Natural killer cell (primary cell): ENCODE measurements at regions not wholly inside any gene's neighbourhood (a gene's known extent, or its start where the extent isn't known, plus 50 kb on each side); places are given as distances from the start of the nearest gene placed in this dataset.

Source experiments
- ATAC-seq, 3 donors: fragments of 150-1000 bp in 2 of 3; fragments of 200-7000 bp in 1 of 3; cut with Tn5 transposase; 1 replicate in 1 of 3; 2 replicates in 2 of 3; pipeline ENCODE4 v1.10.0; 2021; ENCODE audit warnings: mild to moderate bottlenecking in 2 of 3, moderate library complexity in 2 of 3
- DNase-seq, 2 donors: peaks; one replicate each; pipeline versions ENCODE4 v3.0.0 to v3.0.0-alpha.2; 2013 to 2021; ENCODE audit warnings: mixed read lengths in 1 of 2
- H3K27ac ChIP-seq: one replicate; pipeline ENCODE4 v1.5.1; 2013; ENCODE audit warnings: mild to moderate bottlenecking, low read length
- H3K27me3 ChIP-seq: one replicate; pipeline ENCODE4 v1.6.1; 2013; ENCODE audit warnings: low read length; ENCODE audit not compliant: control insufficient read depth, insufficient read depth
- H3K36me3 ChIP-seq: one replicate; pipeline ENCODE4 v1.6.1; 2013; ENCODE audit warnings: low read length; ENCODE audit not compliant: control insufficient read depth, insufficient read depth
- H3K4me1 ChIP-seq: one replicate; pipeline ENCODE4 v1.6.1; 2013; ENCODE audit warnings: low read length; ENCODE audit not compliant: control insufficient read depth, insufficient read depth
- H3K4me3 ChIP-seq: one replicate; pipeline ENCODE4 v1.5.1; 2013; ENCODE audit warnings: low read length
- H3K9me3 ChIP-seq: one replicate; pipeline ENCODE4 v1.6.1; 2013; ENCODE audit warnings: low read length; ENCODE audit not compliant: control insufficient read depth, insufficient read depth
- H3K27ac Mint-ChIP-seq, 2 donors: one replicate each; pipeline ENCODE4 v1.8.0; 2022; ENCODE audit warnings: mild to moderate bottlenecking in 2 of 2, mixed read lengths in 2 of 2, moderate library complexity in 1 of 2
- H3K27me3 Mint-ChIP-seq, 2 donors: one replicate each; pipeline ENCODE4 v1.8.0; 2022; ENCODE audit warnings: low read depth in 2 of 2, mixed read lengths in 2 of 2
- H3K36me3 Mint-ChIP-seq: one replicate; pipeline ENCODE4 v1.8.0; 2022; ENCODE audit warnings: mixed read lengths
- H3K4me1 Mint-ChIP-seq, 2 donors: one replicate each; pipeline ENCODE4 v1.8.0; 2022; ENCODE audit warnings: mixed read lengths in 2 of 2
- H3K4me3 Mint-ChIP-seq: one replicate; pipeline ENCODE4 v1.8.0; 2022; ENCODE audit warnings: mild to moderate bottlenecking, moderate library complexity, mixed read lengths
- H3K9me3 Mint-ChIP-seq, 2 donors: one replicate each; pipeline ENCODE4 v1.8.0; 2022; ENCODE audit warnings: mixed read lengths in 2 of 2
- CTCF ChIP-seq: fragments of 200-600 bp; IDR thresholded peaks from one replicate; pipeline ENCODE4 v1.8.0; 2022; ENCODE audit warnings: antibody characterized with exemption
- WGBS: methylation state at CpG from one replicate; pipeline ENCODE4 v1.1.7; 2013; ENCODE audit warnings: missing lambda C conversion rate; ENCODE audit not compliant: insufficient coverage; 5-methylcytosine and 5-hydroxymethylcytosine counted together
- intact Hi-C: fragments of 100-400 bp; cut with micrococcal nuclease; formaldehyde crosslinking; loops from one replicate; pipeline ENCODE4 v1.14.2; 2022

GRCh38 chr2:75327334-75327733, 128.0 kb upstream of the TACR1 start:
- no peak for TF ChIP-seq CTCF
- Histone ChIP-seq H3K9me3 (no peaks in the 10 kb centered on the region), H3K27ac (no peak overlapping the region), H3K4me1 (no peaks in the 10 kb centered on the region), H3K4me3 (no peak overlapping the region), H3K27me3 (no peaks in the 10 kb centered on the region), H3K36me3 (no peaks in the 10 kb centered on the region)
- 47% methylated on average over 5 of the region's 7 CpGs for WGBS
- H3K27ac Mint-ChIP-seq: no peak overlapping the region
- H3K4me1 Mint-ChIP-seq: no peaks in the 10 kb centered on the region
- H3K4me3 Mint-ChIP-seq: no peak overlapping the region
- intact Hi-C loops: no loop called here
- H3K9me3 Mint-ChIP-seq: peaks cover 0 to 6% of the 10 kb centered on the region in 2 donors
- no peaks in the 10 kb centered on the region for H3K36me3 Mint-ChIP-seq
- DNase-seq: no peak
- peaks cover 0 to 3% of the 10 kb centered on the region in 2 donors for H3K27me3 Mint-ChIP-seq
- ATAC-seq: no peak

DNA sequence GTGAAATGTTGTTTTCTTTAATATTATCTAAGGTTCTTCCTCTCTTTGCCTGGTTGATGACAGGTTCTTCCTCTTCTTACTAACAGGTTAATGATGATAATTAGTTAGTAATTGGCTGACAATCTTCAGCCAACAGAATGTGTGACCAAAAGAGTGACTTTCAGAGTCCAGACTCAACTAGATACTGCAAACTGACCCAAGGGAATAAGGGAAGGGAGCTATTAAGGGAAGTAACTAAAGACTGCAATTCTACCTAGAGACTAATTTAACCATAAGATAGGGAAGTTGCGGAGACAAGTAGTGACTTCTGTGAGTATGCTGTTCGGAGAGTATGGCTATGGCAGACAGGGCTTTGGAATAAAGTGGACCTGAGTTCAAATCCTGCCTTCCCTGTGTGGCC, 127.3 kb upstream of the TACR1 start:
- no peak for TF ChIP-seq CTCF
- Histone ChIP-seq H3K36me3 (no peaks in the 10 kb centered on the region), H3K9me3 (no peaks in the 10 kb centered on the region), H3K4me1 (no peaks in the 10 kb centered on the region), H3K4me3 (no peak overlapping the region), H3K27ac (no peak overlapping the region), H3K27me3 (no peaks in the 10 kb centered on the region)
- no peak for DNase-seq
- no peak overlapping the region for H3K4me3 Mint-ChIP-seq
- WGBS: 79% methylated on average over 2 of the region's 2 CpGs
- ATAC-seq: no peak
- H3K27ac Mint-ChIP-seq: no peak overlapping the region
- peaks cover 0 to 3% of the 10 kb centered on the region in 2 donors for H3K27me3 Mint-ChIP-seq
- intact Hi-C loops: no loop called here
- no peaks in the 10 kb centered on the region for H3K4me1 Mint-ChIP-seq
- no peaks in the 10 kb centered on the region for H3K36me3 Mint-ChIP-seq
- H3K9me3 Mint-ChIP-seq: peaks cover 0 to 6% of the 10 kb centered on the region in 2 donors

DNA sequence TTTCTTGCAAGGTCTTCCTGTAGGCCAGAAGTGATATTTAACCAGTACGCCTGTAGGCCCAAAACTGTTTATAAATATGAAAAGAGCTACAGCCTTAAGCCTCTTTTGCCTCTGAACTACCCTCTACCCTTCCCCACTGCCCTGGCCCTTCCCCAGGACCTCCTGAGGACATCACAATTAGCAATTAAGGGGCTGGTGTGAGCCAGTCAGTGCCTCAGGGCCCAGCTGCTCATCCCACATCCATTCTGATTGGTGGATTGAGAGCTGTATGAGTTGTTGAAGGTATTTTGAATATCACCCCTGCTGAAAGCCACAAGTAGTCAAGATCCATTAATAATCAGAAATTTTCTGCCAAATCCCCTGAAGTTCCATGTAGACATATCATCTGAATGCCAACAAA, 126.3 kb upstream of the TACR1 start:
- no peaks in the 10 kb centered on the region for H3K4me1 ChIP-seq
- TF ChIP-seq CTCF: no peak
- H3K4me3 ChIP-seq: no peak overlapping the region
- H3K36me3 ChIP-seq: no peaks in the 10 kb centered on the region
- no peaks in the 10 kb centered on the region for H3K27me3 ChIP-seq
- no CpG with 5 or more reads among the region's 1 CpG for WGBS
- Mint-ChIP-seq H3K36me3 (no peaks in the 10 kb centered on the region), H3K27ac (no peak overlapping the region), H3K4me3 (no peak overlapping the region), H3K27me3 (peaks cover 0 to 3% of the 10 kb centered on the region in 2 donors), H3K4me1 (no peaks in the 10 kb centered on the region), H3K9me3 (peaks cover 0 to 6% of the 10 kb centered on the region in 2 donors)
- no peak overlapping the region for H3K27ac ChIP-seq
- DNase-seq (no peak), ATAC-seq (no peak)
- H3K9me3 ChIP-seq: no peaks in the 10 kb centered on the region
- intact Hi-C loops: no loop called here

- H3K36me3 Mint-ChIP-seq: no peaks in the 10 kb centered on the region
- DNase-seq (no peak), ATAC-seq (no peak)
- intact Hi-C loops: no loop called here
- no peak overlapping the region for H3K27ac Mint-ChIP-seq
- H3K9me3 ChIP-seq: no peaks in the 10 kb centered on the region
- H3K27ac ChIP-seq: no peak overlapping the region
- H3K4me1 Mint-ChIP-seq: no peaks in the 10 kb centered on the region
- H3K4me1 ChIP-seq: no peaks in the 10 kb centered on the region
- no peaks in the 10 kb centered on the region for H3K36me3 ChIP-seq
- H3K4me3 ChIP-seq: no peak overlapping the region
- H3K4me3 Mint-ChIP-seq: no peak overlapping the region
- no peaks in the 10 kb centered on the region for H3K27me3 ChIP-seq
- peaks cover 0 to 3% of the 10 kb centered on the region in 2 donors for H3K27me3 Mint-ChIP-seq
- no peak for TF ChIP-seq CTCF
- H3K9me3 Mint-ChIP-seq: peaks cover 0 to 6% of the 10 kb centered on the region in 2 donors
Observed at GRCh38 chr2:75324861-75325284, 125.6 kb upstream of the TACR1 start.
